BJ (cell line): ENCODE measurements at regions not wholly inside any gene's neighbourhood (a gene's known extent, or its start where the extent isn't known, plus 50 kb on each side); places are given as distances from the start of the nearest gene placed in this dataset.

Experiments used
- CTCF ChIA-PET: fragments of 350-600 bp; formaldehyde crosslinking; extraction: SDS; loops from one replicate; lab custom pipeline; 2021; ENCODE audit warnings: antibody characterized with exemption, inconsistent platforms; lab: Yijun Ruan, JAX
- POLR2A ChIA-PET: fragments of 300-600 bp; sonication (Branson Sonifier 250); formaldehyde crosslinking; extraction: SDS; loops from one replicate; lab custom pipeline; 2021; ENCODE audit warnings: antibody characterized with exemption; lab: Charles Lee
- DNase-seq: peaks from one replicate; pipeline ENCODE4 v3.0.0-alpha.2; 2011; ENCODE audit warnings: low read depth
- H3K27me3 ChIP-seq: 2 replicates; pipeline ENCODE4 v1.6.0; 2011; ENCODE audit warnings: low read length; ENCODE audit not compliant: control insufficient read depth, insufficient read depth
- H3K36me3 ChIP-seq: 2 replicates; pipeline ENCODE4 v1.5.1; 2011; ENCODE audit warnings: low read length; ENCODE audit not compliant: control insufficient read depth, insufficient read depth
- H3K4me3 ChIP-seq: 2 replicates; pipeline ENCODE4 v1.5.1; 2011; ENCODE audit warnings: low read depth, mild to moderate bottlenecking, control low read depth, low read length
- CTCF ChIP-seq: IDR thresholded peaks from 2 replicates; pipeline ENCODE4 v1.5.1; 2011; ENCODE audit warnings: low read depth, mild to moderate bottlenecking, control low read depth, inconsistent platforms, low read length, moderate library complexity; ENCODE audit not compliant: insufficient read depth

- H3K36me3 ChIP-seq, result no peaks in the 10 kb centered on the region
- no peak overlapping the region for H3K4me3 ChIP-seq
- no peak for TF ChIP-seq CTCF
- ChIA-PET CTCF (no interaction called here), POLR2A (no interaction called here)
- H3K27me3 ChIP-seq, result no peaks in the 10 kb centered on the region
- DNase-seq, result no peak
These were observed 181.7 kb downstream of the PTEN start for GRCh38 chr10:88045096-88045495.

GRCh38 chr10:88045656-88046415, 182.4 kb downstream of the PTEN start:
- Histone ChIP-seq H3K27me3 (no peaks in the 10 kb centered on the region), H3K4me3 (no peak overlapping the region), H3K36me3 (no peaks in the 10 kb centered on the region)
- no peak for TF ChIP-seq CTCF
- DNase-seq, result no peak
- CTCF ChIA-PET, result no interaction called here
- POLR2A ChIA-PET, result no interaction called here

GRCh38 chr10:88047579-88047978, 184.2 kb downstream of the PTEN start:
- CTCF ChIA-PET, result no interaction called here
- DNase-seq, result no peak
- Histone ChIP-seq H3K4me3 (no peak overlapping the region), H3K27me3 (no peaks in the 10 kb centered on the region), H3K36me3 (no peaks in the 10 kb centered on the region)
- no peak for TF ChIP-seq CTCF
- POLR2A ChIA-PET, result no interaction called here

DNA sequence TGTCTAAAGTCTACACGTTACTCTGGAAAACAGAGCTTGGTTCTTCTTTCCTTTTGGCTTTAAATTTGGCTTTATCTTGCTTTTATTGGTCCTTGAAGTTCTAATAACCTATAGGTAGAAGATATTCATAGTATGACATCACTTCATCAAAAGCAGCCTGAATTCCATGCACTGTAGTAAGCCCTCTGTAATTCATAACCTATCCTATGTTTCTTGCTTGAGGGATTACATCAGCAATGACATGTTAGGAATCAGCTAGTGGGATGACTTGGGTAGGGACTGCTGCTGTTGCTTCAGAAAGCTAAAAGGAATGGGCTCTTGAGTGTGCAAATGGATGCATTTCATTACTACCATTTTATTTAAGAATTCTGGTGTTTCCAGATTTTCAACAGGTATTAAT, 184.9 kb downstream of the PTEN start:
- ChIA-PET POLR2A (no interaction called here), CTCF (no interaction called here)
- Histone ChIP-seq H3K27me3 (no peaks in the 10 kb centered on the region), H3K36me3 (no peaks in the 10 kb centered on the region), H3K4me3 (no peak overlapping the region)
- DNase-seq, result no peak
- no peak for TF ChIP-seq CTCF

DNA sequence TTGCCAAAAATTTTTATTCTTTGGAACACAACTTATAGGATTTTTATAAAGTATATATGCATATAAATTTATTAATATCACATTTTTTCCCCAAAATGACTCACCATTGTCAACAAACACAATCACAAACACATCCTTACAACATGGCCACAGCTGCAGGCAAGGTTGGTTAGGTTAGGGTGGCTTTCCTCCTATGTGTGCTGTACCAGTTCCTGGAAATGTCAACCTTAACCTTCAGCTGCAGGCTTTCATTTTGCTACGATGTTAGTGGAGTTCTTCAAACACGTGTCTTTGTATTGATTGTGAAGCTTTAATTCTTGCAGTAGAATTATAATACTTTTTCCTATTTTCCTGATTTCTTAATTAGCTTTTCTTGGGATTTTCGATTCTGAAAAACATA, 185.8 kb downstream of the PTEN start:
- no peaks in the 10 kb centered on the region for H3K36me3 ChIP-seq
- TF ChIP-seq CTCF, result no peak
- H3K27me3 ChIP-seq, result no peaks in the 10 kb centered on the region
- POLR2A ChIA-PET, result no interaction called here
- CTCF ChIA-PET, result no interaction called here
- no peak overlapping the region for H3K4me3 ChIP-seq
- no peak for DNase-seq
